HCT116 (cell line): ENCODE measurements at regions not wholly inside any gene's neighbourhood (a gene's known extent, or its start where the extent isn't known, plus 50 kb on each side); places are given as distances from the start of the nearest gene placed in this dataset.

ENCODE experiments used
- ATAC-seq: fragments of 200-7000 bp; cut with Tn5 transposase; 2 replicates; pipeline ENCODE4 v1.9.1; 2020; ENCODE audit warnings: mild to moderate bottlenecking, moderate library complexity
- BruUV-seq: library from RNA; stranded (reverse); fragments of 400-500 nt; replicated peaks from 2 replicates; lab custom pipeline; 2021; lab: Mats Ljungman, UMichigan
- CTCF ChIA-PET: fragments of 300-600 bp; sonication (Branson Sonifier 250); formaldehyde crosslinking; loops from one replicate; lab custom pipeline; 2021; ENCODE audit warnings: antibody characterized with exemption; lab: Charles Lee
- POLR2A ChIA-PET: fragments of 300-600, 350-600 bp; sonication (Branson Sonifier 250); formaldehyde crosslinking; loops from one replicate; lab custom pipeline; 2021; ENCODE audit warnings: antibody characterized with exemption; lab: Charles Lee
- RAD21 ChIA-PET, 2 experiments: fragments of 300-600 bp; sonication (Branson Sonifier 250); formaldehyde crosslinking; loops; one replicate each; lab custom pipeline; 2023; ENCODE audit warnings: low total read pairs in 2 of 2; ENCODE audit not compliant: uncharacterized antibody in 2 of 2, unreplicated experiment in 2 of 2, low non-redundant PET in 1 of 2; lab: Charles Lee
- DNase-seq: peaks from one replicate; pipeline ENCODE4 v3.0.0-alpha.2; 2010; ENCODE audit warnings: low read depth, low spot score
- H2AFZ ChIP-seq: fragments of 200-600 bp; shearing (Covaris generic), sonication (generic); 2 replicates; pipeline ENCODE4 v1.6.1; 2017; ENCODE audit warnings: low read depth, mixed run types, mixed read lengths, antibody characterized with exemption, low read length; ENCODE audit not compliant: poor library complexity, severe bottlenecking
- H3K27ac ChIP-seq: 2 replicates; pipeline ENCODE4 v1.5.1; 2012; ENCODE audit warnings: low read depth, low read length
- H3K27me3 ChIP-seq: fragments of 200-600 bp; sonication (generic); 2 replicates; pipeline ENCODE4 v1.6.1; 2016; ENCODE audit warnings: mixed run types, low read length, mixed read lengths; ENCODE audit not compliant: insufficient read depth
- H3K36me3 ChIP-seq, 2 experiments: fragments of 200-500 bp in 1 of 2; fragments of 200-600 bp in 1 of 2; sonication (Bioruptor generic) in 1 of 2; sonication (generic) in 1 of 2; 2 replicates each; pipeline versions ENCODE4 v1.5.1 to v1.6.1; 2014 to 2016; ENCODE audit warnings: low read length in 2 of 2, inconsistent platforms in 1 of 2, mixed read lengths in 1 of 2, mixed run types in 1 of 2; ENCODE audit not compliant: insufficient read depth in 2 of 2, control insufficient read depth in 1 of 2
- H3K4me1 ChIP-seq, 2 experiments: fragments of 200-600 bp in 1 of 2; sonication (generic) in 1 of 2; 2 replicates each; pipeline versions ENCODE4 v1.5.1 to v1.6.1; 2012 to 2017; ENCODE audit warnings: low read length in 2 of 2, inconsistent platforms in 1 of 2, mild to moderate bottlenecking in 1 of 2, mixed read lengths in 1 of 2, mixed run types in 1 of 2, moderate library complexity in 1 of 2; ENCODE audit not compliant: insufficient read depth in 2 of 2, control insufficient read depth in 1 of 2
- H3K4me2 ChIP-seq: fragments of 200-600 bp; sonication (generic); 2 replicates; pipeline ENCODE4 v1.6.1; 2017; ENCODE audit warnings: mixed run types, low read length, mixed read lengths
- H3K4me3 ChIP-seq, 2 experiments: fragments of 200-600 bp in 1 of 2; sonication (generic) in 1 of 2; replicated peaks in 1 of 2; 2 replicates each; pipeline ENCODE4 v1.5.1; 2011 to 2016; ENCODE audit warnings: low read length in 2 of 2, control low read depth in 1 of 2, low read depth in 1 of 2, mild to moderate bottlenecking in 1 of 2, mixed read lengths in 1 of 2, mixed run types in 1 of 2
- H3K79me2 ChIP-seq: fragments of 200-600 bp; sonication (generic); 2 replicates; pipeline ENCODE4 v1.6.1; 2017; ENCODE audit warnings: mild to moderate bottlenecking, mixed run types, low read length, moderate library complexity, mixed read lengths; ENCODE audit not compliant: insufficient read depth
- H3K9ac ChIP-seq: fragments of 200-600 bp; sonication (generic); 2 replicates; pipeline ENCODE4 v1.6.1; 2016; ENCODE audit warnings: low read length, mixed read lengths
- H3K9me2 ChIP-seq: fragments of 200-600 bp; sonication (generic), shearing (Covaris generic); 2 replicates; pipeline ENCODE4 v1.6.1; 2017; ENCODE audit warnings: mixed run types, mild to moderate bottlenecking, moderate library complexity; ENCODE audit not compliant: insufficient read depth
- H3K9me3 ChIP-seq, 2 experiments: fragments of 200-500 bp in 1 of 2; fragments of 200-600 bp in 1 of 2; sonication (Bioruptor generic) in 1 of 2; sonication (generic) in 1 of 2; 2 replicates each; pipeline ENCODE4 v1.6.1; 2014 to 2017; ENCODE audit warnings: low read length in 2 of 2, mixed read lengths in 2 of 2, inconsistent platforms in 1 of 2, low read depth in 1 of 2, mild to moderate bottlenecking in 1 of 2, mixed run types in 1 of 2, moderate library complexity in 1 of 2; ENCODE audit not compliant: control insufficient read depth in 1 of 2, insufficient read depth in 1 of 2
- H4K20me1 ChIP-seq: fragments of 200-600 bp; sonication (generic), shearing (Covaris generic); 2 replicates; pipeline ENCODE4 v1.6.1; 2017; ENCODE audit warnings: mixed run types, mild to moderate bottlenecking, moderate library complexity; ENCODE audit not compliant: insufficient read depth
- CEBPB ChIP-seq: IDR thresholded peaks from 2 replicates; pipeline ENCODE4 v1.6.1; 2012; ENCODE audit warnings: low read depth
- CTCF ChIP-seq, 3 experiments: fragments of 200-600 bp in 1 of 3; sonication (generic) in 1 of 3; IDR thresholded peaks in 2 of 3; conservative IDR thresholded peaks in 1 of 3; 2 replicates each; pipeline ENCODE4 v1.5.1; 2012 to 2017; ENCODE audit warnings: low read depth in 2 of 3, low read length in 2 of 3, antibody characterized with exemption in 1 of 3, borderline replicate concordance in 1 of 3, control low read depth in 1 of 3, mild to moderate bottlenecking in 1 of 3, mixed read lengths in 1 of 3, mixed run types in 1 of 3, moderate library complexity in 1 of 3; ENCODE audit not compliant: insufficient read depth in 1 of 3
- ELF1 ChIP-seq: IDR thresholded peaks from 2 replicates; pipeline ENCODE4 v1.6.1; 2012; ENCODE audit warnings: low read depth, borderline replicate concordance
- EZH2 ChIP-seq: fragments of 200-600 bp; sonication (generic); IDR thresholded peaks from 2 replicates; pipeline ENCODE4 v1.6.1; 2017; ENCODE audit warnings: antibody characterized with exemption, mixed run types
- EZH2phosphoT487 ChIP-seq: fragments of 200-600 bp; IDR thresholded peaks from 2 replicates; pipeline ENCODE4 v1.6.1; 2018; ENCODE audit warnings: antibody characterized with exemption, borderline replicate concordance
- FOSL1 ChIP-seq: IDR thresholded peaks from 2 replicates; pipeline ENCODE4 v1.6.1; 2012; ENCODE audit warnings: low read depth
- JUND ChIP-seq: IDR thresholded peaks from 2 replicates; pipeline ENCODE4 v1.6.1; 2012
- MAX ChIP-seq: IDR thresholded peaks from 2 replicates; pipeline ENCODE4 v1.6.1; 2012
- POLR2A ChIP-seq: IDR thresholded peaks from 2 replicates; pipeline ENCODE4 v1.7.0; 2011; ENCODE audit warnings: borderline replicate concordance; ENCODE audit not compliant: insufficient read depth, insufficient read length; ENCODE audit errors: extremely low read depth
- POLR2AphosphoS5 ChIP-seq: IDR thresholded peaks from 2 replicates; pipeline ENCODE4 v1.6.1; 2011; ENCODE audit warnings: mild to moderate bottlenecking, low read depth, low read length, moderate library complexity
- RAD21 ChIP-seq: IDR thresholded peaks from 2 replicates; pipeline ENCODE4 v1.6.1; 2012; ENCODE audit warnings: low read depth, mild to moderate bottlenecking
- REST ChIP-seq: IDR thresholded peaks from 2 replicates; pipeline ENCODE4 v1.6.1; 2012; ENCODE audit warnings: low read depth
- SIN3A ChIP-seq: IDR thresholded peaks from 2 replicates; pipeline ENCODE4 v1.6.1; 2012; ENCODE audit warnings: low read depth
- SP1 ChIP-seq: IDR thresholded peaks from 2 replicates; pipeline ENCODE4 v1.6.1; 2012; ENCODE audit warnings: low read depth
- TCF7L2 ChIP-seq: IDR thresholded peaks from 2 replicates; pipeline ENCODE4 v1.7.0; 2011; ENCODE audit warnings: borderline replicate concordance, inconsistent platforms; ENCODE audit not compliant: insufficient read depth, insufficient read length; ENCODE audit errors: extremely low read depth
- ZFX ChIP-seq: fragments of 450-650 bp; IDR thresholded peaks from 2 replicates; pipeline ENCODE4 v1.6.1; 2017
- intact Hi-C: fragments of 100-400 bp; cut with micrococcal nuclease; formaldehyde crosslinking; loops from 2 replicates; pipeline ENCODE4 v1.10.0; 2022

GRCh38 chr9:81225596-81225995 lies 463.8 kb downstream of the TLE1 start:
- Histone ChIP-seq H3K4me1 (no peaks in the 10 kb centered on the region), H3K4me2 (no peak overlapping the region), H3K79me2 (no peaks in the 10 kb centered on the region), H3K27me3 (no peaks in the 10 kb centered on the region), H3K9me2 (no peaks in the 10 kb centered on the region), H3K9me3 (no peaks in the 10 kb centered on the region), H2AFZ (no peak overlapping the region), H3K36me3 (no peaks in the 10 kb centered on the region), H3K4me3 (no peak overlapping the region), H4K20me1 (no peaks in the 10 kb centered on the region), H3K27ac (no peak overlapping the region), H3K9ac (no peak overlapping the region)
- TF ChIP-seq POLR2A (no peak), FOSL1 (no peak), RAD21 (no peak), MAX (no peak), CTCF (IDR thresholded peaks at IDR 0.05 in 2 of 3, conservative IDR thresholded peaks at IDR 0.05 in 1 of 3; ENCODE audit: borderline replicate concordance in 1 of 3, insufficient read depth in 1 of 3, low read depth in 2 of 3, low read length in 2 of 3) (no peak), JUND (no peak), ELF1 (no peak), ZFX (no peak), POLR2AphosphoS5 (no peak), REST (no peak), SIN3A (no peak), EZH2 (no peak), SP1 (no peak), CEBPB (no peak), TCF7L2 (no peak), EZH2phosphoT487 (no peak)
- no peak for ATAC-seq
- POLR2A ChIA-PET, result no interaction called here
- intact Hi-C loops, result no loop called here
- no peak for DNase-seq
- BruUV-seq, result no TSS peak
- RAD21 ChIA-PET, result no interaction called here
- CTCF ChIA-PET, result no interaction called here
